ENCODE measurements at regions not wholly inside any gene's neighbourhood (a gene's known extent, or its start where the extent isn't known, plus 50 kb on each side); places are given as distances from the start of the nearest gene placed in this dataset.
"Not testable (repeated sequence)": the region's sequence is repeated elsewhere in the genome, so short reads cannot be mapped to it uniquely, and the experiment has no call there.

DNA sequence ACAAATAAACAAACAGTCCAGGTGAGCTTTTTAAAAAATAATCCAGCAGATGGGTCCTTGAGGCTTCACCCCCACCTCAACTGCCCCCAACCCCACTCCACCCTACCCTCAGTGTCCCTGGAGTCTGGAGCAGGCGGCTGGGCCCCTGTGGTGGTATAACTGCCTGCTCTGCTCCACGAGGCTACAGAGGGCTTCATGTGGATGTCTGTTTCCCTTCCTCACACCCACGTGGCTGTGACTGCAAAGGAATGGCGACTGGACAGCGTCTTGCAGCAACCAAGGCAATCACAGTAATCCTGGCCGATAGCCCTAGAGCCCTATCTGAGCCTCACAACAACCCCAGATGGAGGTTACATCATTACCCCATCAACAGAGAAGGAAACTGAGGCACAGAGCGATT is 76.5 kb downstream of the SLC2A10 start:
- Histone ChIP-seq H3K9me3 (ENCODE audit: control insufficient read depth, insufficient read depth, low read depth, low read length) (no peaks in the 10 kb centered on the region), H3K36me3 (ENCODE audit: control insufficient read depth, insufficient read depth, low read length) (no peaks in the 10 kb centered on the region), H3K9ac (ENCODE audit: low read length) (no peak overlapping the region), H3K4me3 (ENCODE audit: low read depth, low read length) (no peak overlapping the region), H3K4me1 (ENCODE audit: control insufficient read depth, insufficient read depth, low read length) (no peaks in the 10 kb centered on the region), H3K27ac (ENCODE audit: low read depth, low read length) (no peak overlapping the region), H3K27me3 (ENCODE audit: control insufficient read depth, insufficient read depth, low read length) (no peaks in the 10 kb centered on the region)

DNA sequence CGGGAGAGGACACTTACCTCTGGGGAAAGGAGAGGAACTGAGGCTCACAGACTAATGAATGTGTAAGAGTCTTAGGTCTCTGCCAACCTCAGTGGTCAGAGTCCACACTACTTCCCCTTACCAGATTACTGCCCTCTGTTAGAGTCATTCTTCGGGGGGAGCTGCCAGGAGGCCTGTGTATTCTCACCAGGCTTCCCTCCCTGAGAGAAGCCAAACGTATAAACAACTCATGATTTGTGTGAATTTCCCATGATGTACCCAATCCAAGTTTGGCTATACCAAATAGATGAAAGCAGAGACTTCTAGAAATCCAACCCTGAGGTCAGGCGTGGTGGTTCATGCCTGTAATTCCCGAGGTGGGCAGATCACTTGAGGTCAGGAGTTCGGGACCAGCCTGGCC is 77.1 kb downstream of the SLC2A10 start:
- no peak overlapping the region for H3K9ac ChIP-seq (ENCODE audit: low read length)
- no peaks in the 10 kb centered on the region for H3K27me3 ChIP-seq (ENCODE audit: control insufficient read depth, insufficient read depth, low read length)
- no peaks in the 10 kb centered on the region for H3K36me3 ChIP-seq (ENCODE audit: control insufficient read depth, insufficient read depth, low read length)
- H3K4me1 ChIP-seq (ENCODE audit: control insufficient read depth, insufficient read depth, low read length) = no peaks in the 10 kb centered on the region
- H3K4me3 ChIP-seq (ENCODE audit: low read depth, low read length) = no peak overlapping the region
- H3K27ac ChIP-seq (ENCODE audit: low read depth, low read length) = no peak overlapping the region
- no peaks in the 10 kb centered on the region for H3K9me3 ChIP-seq (ENCODE audit: control insufficient read depth, insufficient read depth, low read depth, low read length)

DNA sequence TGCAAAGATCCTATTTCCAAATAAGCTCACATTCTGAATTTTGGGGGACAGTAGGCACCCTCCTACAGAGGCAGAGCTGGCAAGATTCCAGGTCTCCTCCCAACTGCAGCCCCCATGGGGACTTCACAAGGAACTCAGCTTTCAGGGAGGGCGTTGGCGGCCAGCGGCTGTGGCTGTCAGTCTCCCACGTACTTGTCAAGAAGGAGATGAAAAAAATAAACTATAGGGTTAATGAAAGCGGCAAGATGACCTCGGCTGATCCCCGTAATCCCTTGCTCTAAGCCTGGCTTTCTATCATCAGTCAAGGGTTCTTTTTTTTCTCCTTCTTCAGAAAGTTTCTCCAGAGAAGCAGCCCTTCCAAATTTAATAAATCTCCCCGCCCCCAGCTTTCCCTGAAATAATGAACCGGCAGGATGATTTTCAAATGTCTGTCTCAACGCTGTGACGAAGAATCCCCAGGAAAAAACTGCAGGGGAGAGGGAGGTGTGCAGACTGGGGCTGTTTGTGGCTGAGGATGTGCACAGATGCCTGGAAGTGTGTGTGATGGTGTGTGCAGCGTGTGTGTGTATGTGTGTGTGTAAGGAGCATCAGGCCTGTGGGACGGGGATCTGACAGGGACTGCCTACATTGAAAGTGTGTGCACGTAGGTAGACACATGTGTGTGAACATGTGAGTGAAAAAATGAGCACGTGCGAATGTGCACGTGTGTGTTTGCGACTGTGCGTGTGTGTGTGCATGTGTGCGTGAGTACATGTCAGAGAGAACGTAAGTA is 78.7 kb downstream of the SLC2A10 start:
- H3K4me1 ChIP-seq (ENCODE audit: control insufficient read depth, insufficient read depth, low read length) = no peaks in the 10 kb centered on the region
- H3K9ac ChIP-seq (ENCODE audit: low read length) = no peak overlapping the region
- H3K27me3 ChIP-seq (ENCODE audit: control insufficient read depth, insufficient read depth, low read length) = no peaks in the 10 kb centered on the region
- no peaks in the 10 kb centered on the region for H3K36me3 ChIP-seq (ENCODE audit: control insufficient read depth, insufficient read depth, low read length)
- H3K27ac ChIP-seq (ENCODE audit: low read depth, low read length) = no peak overlapping the region
- H3K9me3 ChIP-seq (ENCODE audit: control insufficient read depth, insufficient read depth, low read depth, low read length) = no peaks in the 10 kb centered on the region
- no peak overlapping the region for H3K4me3 ChIP-seq (ENCODE audit: low read depth, low read length)

DNA sequence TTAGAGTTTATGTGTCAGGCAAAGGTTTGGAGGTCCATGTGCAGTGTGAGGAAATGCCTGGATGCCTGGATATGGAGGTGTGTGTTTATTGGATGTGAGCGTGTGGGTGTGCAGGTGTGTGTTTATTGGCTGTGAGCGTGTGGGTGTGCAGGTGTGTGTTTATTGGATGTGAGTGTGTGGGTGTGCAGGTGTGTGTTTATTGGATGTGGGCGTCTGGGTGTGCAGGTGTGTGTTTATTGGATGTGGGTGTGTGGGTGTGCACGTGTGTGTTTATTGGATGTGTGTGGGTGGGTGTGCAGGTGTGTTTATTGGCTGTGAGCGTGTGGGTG is 79.3 kb downstream of the SLC2A10 start:
- H3K36me3 ChIP-seq (ENCODE audit: control insufficient read depth, insufficient read depth, low read length); H3K4me1 ChIP-seq (ENCODE audit: control insufficient read depth, insufficient read depth, low read length); H3K9ac ChIP-seq (ENCODE audit: low read length); H3K4me3 ChIP-seq (ENCODE audit: low read depth, low read length); H3K27me3 ChIP-seq (ENCODE audit: control insufficient read depth, insufficient read depth, low read length); H3K9me3 ChIP-seq (ENCODE audit: control insufficient read depth, insufficient read depth, low read depth, low read length); H3K27ac ChIP-seq (ENCODE audit: low read depth, low read length): not testable (repeated sequence)

DNA sequence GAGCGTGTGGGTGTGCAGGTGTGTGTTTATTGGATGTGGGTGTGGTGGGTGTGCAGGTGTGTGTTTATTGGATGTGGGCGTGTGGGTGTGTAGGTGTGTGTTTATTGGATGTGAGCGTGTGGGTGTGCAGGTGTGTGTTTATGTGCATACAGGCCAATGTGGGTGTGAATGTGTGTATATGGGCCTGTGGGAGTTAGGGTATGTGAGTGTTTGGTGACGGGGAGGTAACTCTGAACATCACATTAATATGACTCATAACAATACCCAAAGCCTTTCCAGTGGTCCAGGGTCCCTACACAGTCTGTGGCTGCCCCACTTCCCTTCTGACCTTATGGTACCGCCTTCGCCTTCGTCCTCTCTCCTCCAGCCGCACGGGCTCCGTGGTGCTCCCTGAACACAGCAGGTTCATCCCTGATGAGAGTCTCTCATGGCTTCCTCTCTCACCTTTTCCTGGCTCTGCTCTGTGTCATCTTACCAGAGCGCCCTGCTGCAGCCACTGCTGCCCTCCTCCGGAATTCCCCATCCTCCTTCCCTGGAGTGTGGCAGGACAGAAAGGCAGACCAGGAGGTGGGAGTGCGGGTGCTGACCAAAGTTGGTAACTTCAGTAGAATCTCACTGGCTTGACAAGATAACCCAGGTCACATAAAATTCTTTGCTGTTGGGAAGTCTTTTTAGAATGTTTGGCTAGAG is 80.0 kb downstream of the SLC2A10 start:
- Histone ChIP-seq H3K9me3 (ENCODE audit: control insufficient read depth, insufficient read depth, low read depth, low read length) (no peaks in the 10 kb centered on the region), H3K27me3 (ENCODE audit: control insufficient read depth, insufficient read depth, low read length) (no peaks in the 10 kb centered on the region), H3K4me3 (ENCODE audit: low read depth, low read length) (no peak overlapping the region), H3K36me3 (ENCODE audit: control insufficient read depth, insufficient read depth, low read length) (no peaks in the 10 kb centered on the region), H3K9ac (ENCODE audit: low read length) (no peak overlapping the region), H3K27ac (ENCODE audit: low read depth, low read length) (no peak overlapping the region), H3K4me1 (ENCODE audit: control insufficient read depth, insufficient read depth, low read length) (no peaks in the 10 kb centered on the region)

DNA sequence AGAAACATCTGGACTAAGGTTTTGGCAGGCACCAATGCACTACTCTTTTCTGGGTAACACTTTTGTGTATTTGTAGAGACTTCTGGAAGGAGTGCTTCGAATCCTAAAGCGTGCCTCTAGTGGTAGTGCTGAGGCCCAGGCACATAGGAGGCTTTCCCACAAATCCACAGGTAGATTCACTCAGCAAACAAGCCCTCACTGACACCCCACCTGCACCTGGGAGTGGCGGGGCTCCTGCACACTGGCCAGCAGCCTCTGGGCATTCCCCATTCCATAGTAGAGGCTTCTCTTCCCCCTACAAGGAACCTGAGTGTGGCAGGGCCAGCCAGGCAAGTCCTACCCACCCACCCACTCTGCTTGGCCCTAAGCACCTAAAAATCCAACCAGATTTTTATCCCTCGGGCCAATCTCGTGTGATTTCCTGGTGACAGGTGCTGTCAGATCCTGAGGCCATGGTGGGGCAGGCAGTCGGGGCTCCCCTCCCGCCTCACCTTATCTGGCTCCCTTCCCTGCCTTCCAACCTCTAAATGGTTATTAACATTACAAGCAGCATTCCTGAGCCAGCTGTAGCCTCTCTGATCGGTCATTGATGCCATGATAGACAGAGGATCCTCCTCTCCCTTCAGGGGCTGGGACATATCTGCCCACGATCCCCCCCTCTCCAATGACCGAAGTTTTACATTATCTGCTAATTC is 82.4 kb downstream of the SLC2A10 start:
- no peaks in the 10 kb centered on the region for H3K9me3 ChIP-seq (ENCODE audit: control insufficient read depth, insufficient read depth, low read depth, low read length)
- H3K9ac ChIP-seq (ENCODE audit: low read length) = no peak overlapping the region
- H3K4me3 ChIP-seq (ENCODE audit: low read depth, low read length) = no peak overlapping the region
- no peaks in the 10 kb centered on the region for H3K27me3 ChIP-seq (ENCODE audit: control insufficient read depth, insufficient read depth, low read length)
- no peaks in the 10 kb centered on the region for H3K36me3 ChIP-seq (ENCODE audit: control insufficient read depth, insufficient read depth, low read length)
- H3K4me1 ChIP-seq (ENCODE audit: control insufficient read depth, insufficient read depth, low read length) = no peaks in the 10 kb centered on the region
- H3K27ac ChIP-seq (ENCODE audit: low read depth, low read length) = no peak overlapping the region

DNA sequence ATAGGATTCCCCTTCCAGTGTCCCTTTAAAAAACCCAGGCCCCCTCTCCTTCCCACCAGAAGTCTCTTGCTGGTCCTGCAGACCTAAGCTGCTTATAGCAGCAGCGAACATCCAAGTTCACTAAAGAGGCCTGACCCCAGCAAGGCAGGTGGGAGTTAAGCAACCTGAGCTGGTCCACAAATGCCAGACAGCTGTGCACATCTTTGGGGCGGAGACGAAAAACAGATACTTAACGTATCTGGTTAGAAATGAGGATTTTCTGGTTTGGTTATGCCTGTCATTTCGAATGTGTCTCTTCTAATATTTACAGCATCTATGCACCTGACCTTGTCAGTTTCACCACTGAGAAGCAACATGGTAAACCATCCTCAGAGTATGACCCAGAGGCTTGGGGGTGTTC is 87.8 kb downstream of the SLC2A10 start:
- Histone ChIP-seq H3K4me1 (ENCODE audit: control insufficient read depth, insufficient read depth, low read length) (no peaks in the 10 kb centered on the region), H3K27ac (ENCODE audit: low read depth, low read length) (no peak overlapping the region), H3K4me3 (ENCODE audit: low read depth, low read length) (no peak overlapping the region), H3K36me3 (ENCODE audit: control insufficient read depth, insufficient read depth, low read length) (no peaks in the 10 kb centered on the region), H3K9me3 (ENCODE audit: control insufficient read depth, insufficient read depth, low read depth, low read length) (no peaks in the 10 kb centered on the region), H3K9ac (ENCODE audit: low read length) (no peak overlapping the region), H3K27me3 (ENCODE audit: control insufficient read depth, insufficient read depth, low read length) (no peaks in the 10 kb centered on the region)

DNA sequence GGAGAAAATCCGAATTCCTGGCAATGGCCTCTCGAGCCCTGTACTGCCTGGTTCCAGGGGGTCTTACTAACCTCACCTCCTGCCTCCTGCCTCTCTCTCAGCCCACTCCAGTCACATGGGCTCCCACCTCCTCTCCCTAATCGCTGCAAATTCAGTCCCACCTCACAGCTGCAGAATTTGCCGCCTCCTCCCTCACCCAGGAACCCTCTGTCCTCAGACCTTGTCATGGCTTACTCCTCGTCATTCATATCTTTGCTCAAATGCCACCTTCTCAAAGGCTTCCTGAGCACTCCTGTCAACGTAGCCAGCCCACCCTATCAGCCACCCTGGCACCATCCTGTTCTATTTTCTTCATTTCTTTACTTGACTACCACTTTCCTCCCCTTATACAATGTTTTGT is 89.0 kb downstream of the SLC2A10 start:
- peaks cover 3% of the 10 kb centered on the region; the same call in 1 of the 2 replicates for H3K4me1 ChIP-seq (ENCODE audit: control insufficient read depth, insufficient read depth, low read length)
- no peak overlapping the region for H3K4me3 ChIP-seq (ENCODE audit: low read depth, low read length)
- H3K27me3 ChIP-seq (ENCODE audit: control insufficient read depth, insufficient read depth, low read length) = no peaks in the 10 kb centered on the region
- no peaks in the 10 kb centered on the region for H3K36me3 ChIP-seq (ENCODE audit: control insufficient read depth, insufficient read depth, low read length)
- H3K9ac ChIP-seq (ENCODE audit: low read length) = no peak overlapping the region
- H3K9me3 ChIP-seq (ENCODE audit: control insufficient read depth, insufficient read depth, low read depth, low read length) = no peaks in the 10 kb centered on the region
- no peak overlapping the region for H3K27ac ChIP-seq (ENCODE audit: low read depth, low read length)

DNA sequence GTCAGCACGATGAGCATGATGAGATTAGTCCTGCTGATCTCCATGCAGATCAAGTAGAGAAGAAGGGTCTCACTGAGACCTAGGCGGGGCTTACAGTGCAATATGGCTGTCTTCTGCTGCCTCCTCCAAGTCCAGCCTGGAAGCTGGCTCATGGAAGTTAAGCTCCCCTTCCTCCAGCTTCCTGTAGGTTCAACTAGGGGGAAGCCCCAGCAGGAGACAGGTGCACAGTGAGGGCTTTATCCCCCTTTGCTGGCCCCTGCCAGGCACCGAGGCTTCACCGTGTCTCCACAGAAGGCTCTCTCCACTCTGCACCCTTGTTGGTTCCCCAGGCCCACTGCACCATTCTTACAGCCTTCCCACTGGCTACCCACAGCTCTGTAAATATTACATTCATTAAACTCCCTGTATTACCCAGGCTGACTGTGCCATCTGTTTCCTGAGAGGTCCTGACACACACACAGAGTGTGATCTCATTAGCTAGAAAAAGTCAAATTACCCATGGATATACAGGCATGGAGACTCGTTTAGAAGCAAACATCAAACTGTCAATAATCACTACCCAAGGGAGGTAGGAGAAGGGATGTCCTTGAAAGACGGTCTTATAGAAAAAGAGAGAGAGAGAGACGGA is 90.4 kb downstream of the SLC2A10 start:
- H3K27ac ChIP-seq (ENCODE audit: low read depth, low read length) = no peak overlapping the region
- no peaks in the 10 kb centered on the region for H3K27me3 ChIP-seq (ENCODE audit: control insufficient read depth, insufficient read depth, low read length)
- peaks cover 3% of the 10 kb centered on the region; the same call in 1 of the 2 replicates for H3K4me1 ChIP-seq (ENCODE audit: control insufficient read depth, insufficient read depth, low read length)
- H3K36me3 ChIP-seq (ENCODE audit: control insufficient read depth, insufficient read depth, low read length) = no peaks in the 10 kb centered on the region
- H3K9ac ChIP-seq (ENCODE audit: low read length) = no peak overlapping the region
- H3K4me3 ChIP-seq (ENCODE audit: low read depth, low read length) = no peak overlapping the region
- no peaks in the 10 kb centered on the region for H3K9me3 ChIP-seq (ENCODE audit: control insufficient read depth, insufficient read depth, low read depth, low read length)

DNA sequence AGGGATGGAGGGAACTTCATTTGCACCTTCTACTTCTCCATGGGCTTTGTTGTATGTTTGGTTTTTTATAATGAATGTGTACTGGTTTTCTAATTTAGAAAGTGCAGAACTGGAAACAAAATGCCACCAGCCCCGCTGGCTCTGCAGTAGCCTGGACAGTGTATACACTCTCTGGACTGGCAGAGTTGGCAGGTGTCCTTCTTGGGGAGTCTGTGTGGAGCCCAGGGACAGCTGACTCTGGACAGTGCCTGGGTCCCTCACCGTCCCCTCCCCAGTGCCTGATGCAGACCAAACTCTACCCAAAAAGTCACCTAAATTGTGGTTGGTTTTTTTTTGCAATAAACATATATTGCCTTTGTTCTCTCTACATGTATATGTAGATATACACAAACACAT is 91.0 kb downstream of the SLC2A10 start:
- no peak overlapping the region for H3K4me3 ChIP-seq (ENCODE audit: low read depth, low read length)
- no peaks in the 10 kb centered on the region for H3K9me3 ChIP-seq (ENCODE audit: control insufficient read depth, insufficient read depth, low read depth, low read length)
- no peak overlapping the region for H3K27ac ChIP-seq (ENCODE audit: low read depth, low read length)
- H3K9ac ChIP-seq (ENCODE audit: low read length) = no peak overlapping the region
- peaks cover 3% of the 10 kb centered on the region; the same call in 1 of the 2 replicates for H3K4me1 ChIP-seq (ENCODE audit: control insufficient read depth, insufficient read depth, low read length)
- no peaks in the 10 kb centered on the region for H3K27me3 ChIP-seq (ENCODE audit: control insufficient read depth, insufficient read depth, low read length)
- no peaks in the 10 kb centered on the region for H3K36me3 ChIP-seq (ENCODE audit: control insufficient read depth, insufficient read depth, low read length)

Data from HUES6 (cell line).